IMR-90 (cell line): ENCODE measurements at regions not wholly inside any gene's neighbourhood (a gene's known extent, or its start where the extent isn't known, plus 50 kb on each side); places are given as distances from the start of the nearest gene placed in this dataset.

Source experiments
- ATAC-seq: fragments of 200-7000 bp; cut with Tn5 transposase; 2 replicates; pipeline ENCODE4 v1.9.1; 2020; ENCODE audit warnings: low read depth, mild to moderate bottlenecking, moderate library complexity
- BruUV-seq: library from RNA; stranded (reverse); fragments of 400-500 nt; replicated peaks from 2 replicates; lab custom pipeline; 2021; lab: Mats Ljungman, UMichigan
- CTCF ChIA-PET: fragments of 300-600 bp; formaldehyde crosslinking; extraction: SDS; loops from one replicate; lab custom pipeline; 2021; ENCODE audit warnings: antibody characterized with exemption; lab: Yijun Ruan, JAX
- POLR2A ChIA-PET: fragments of 300-600 bp; sonication (Branson Sonifier 250); formaldehyde crosslinking; loops from one replicate; lab custom pipeline; 2022; ENCODE audit warnings: antibody characterized with exemption; ENCODE audit not compliant: unreplicated experiment; lab: Charles Lee
- DNase-seq: peaks from one replicate; pipeline ENCODE4 v3.0.0; 2013
- H2AFZ ChIP-seq: replicated peaks from 2 replicates; pipeline ENCODE3; 2013; ENCODE audit warnings: low read length, mild to moderate bottlenecking; ENCODE audit not compliant: poor library complexity
- H2AK5ac ChIP-seq: 2 replicates; pipeline ENCODE4 v1.6.1; 2013; ENCODE audit warnings: low read depth, low read length, inconsistent platforms
- H2AK9ac ChIP-seq: replicated peaks from 2 replicates; pipeline ENCODE3; 2013; ENCODE audit warnings: mild to moderate bottlenecking, low read depth, low read length, moderate library complexity; ENCODE audit not compliant: poor library complexity
- H2BK120ac ChIP-seq: 2 replicates; pipeline ENCODE4 v1.6.1; 2013; ENCODE audit warnings: low read depth, low read length, inconsistent platforms
- H2BK15ac ChIP-seq: 3 replicates; pipeline ENCODE4 v1.6.1; 2013; ENCODE audit warnings: low read depth, low read length, inconsistent platforms
- H2BK20ac ChIP-seq: 2 replicates; pipeline ENCODE4 v1.6.1; 2013; ENCODE audit warnings: low read depth, mild to moderate bottlenecking, inconsistent platforms, low read length, moderate library complexity
- H2BK5ac ChIP-seq: 2 replicates; pipeline ENCODE4 v1.6.1; 2013; ENCODE audit warnings: mild to moderate bottlenecking, low read depth, low read length, inconsistent platforms; ENCODE audit not compliant: poor library complexity, severe bottlenecking
- H3K14ac ChIP-seq: replicated peaks from 2 replicates; pipeline ENCODE4 v1.6.1; 2013; ENCODE audit warnings: low read depth, low read length, inconsistent platforms
- H3K18ac ChIP-seq: 2 replicates; pipeline ENCODE4 v1.6.1; 2013; ENCODE audit warnings: low read depth, low read length, control low read depth
- H3K23ac ChIP-seq: 2 replicates; pipeline ENCODE4 v1.6.1; 2013; ENCODE audit warnings: low read depth, low read length, inconsistent platforms
- H3K27ac ChIP-seq: 2 replicates; pipeline ENCODE4 v1.5.1; 2013; ENCODE audit warnings: mild to moderate bottlenecking, control low read depth, low read length; ENCODE audit not compliant: insufficient read depth
- H3K27me3 ChIP-seq: 2 replicates; pipeline ENCODE4 v1.6.1; 2013; ENCODE audit warnings: low read length; ENCODE audit not compliant: control insufficient read depth, insufficient read depth
- H3K36me3 ChIP-seq: 2 replicates; pipeline ENCODE4 v1.6.1; 2013; ENCODE audit warnings: low read length, mixed read lengths; ENCODE audit not compliant: control insufficient read depth, insufficient read depth
- H3K4ac ChIP-seq: 2 replicates; pipeline ENCODE4 v1.6.1; 2013; ENCODE audit warnings: low read depth, low read length, inconsistent platforms
- H3K4me1 ChIP-seq: 2 replicates; pipeline ENCODE4 v1.6.1; 2013; ENCODE audit warnings: low read length, mixed read lengths; ENCODE audit not compliant: control insufficient read depth, insufficient read depth
- H3K4me2 ChIP-seq: 2 replicates; pipeline ENCODE4 v1.6.1; 2013; ENCODE audit warnings: low read depth, mild to moderate bottlenecking, control low read depth, low read length, moderate library complexity
- H3K4me3 ChIP-seq: 2 replicates; pipeline ENCODE4 v1.5.1; 2013; ENCODE audit warnings: low read depth, mild to moderate bottlenecking, control low read depth, low read length, moderate library complexity; ENCODE audit not compliant: insufficient read depth
- H3K56ac ChIP-seq: 2 replicates; pipeline ENCODE4 v1.6.1; 2013; ENCODE audit warnings: low read length, inconsistent platforms; ENCODE audit not compliant: insufficient read depth; ENCODE audit errors: extremely low read depth
- H3K79me1 ChIP-seq, 2 experiments: 2 replicates each; pipeline ENCODE4 v1.6.1; 2013; ENCODE audit warnings: low read length in 2 of 2, inconsistent platforms in 1 of 2, low read depth in 1 of 2
- H3K9ac ChIP-seq: 2 replicates; pipeline ENCODE4 v1.6.1; 2013; ENCODE audit warnings: low read depth, low read length, control low read depth
- H3K9me1 ChIP-seq: 2 replicates; pipeline ENCODE4 v1.6.1; 2013; ENCODE audit warnings: low read length, inconsistent platforms; ENCODE audit not compliant: insufficient read depth
- H3K9me3 ChIP-seq: 2 replicates; pipeline ENCODE4 v1.6.1; 2013; ENCODE audit warnings: low read length; ENCODE audit not compliant: control insufficient read depth, insufficient read depth
- H4K20me1 ChIP-seq: 2 replicates; pipeline ENCODE4 v1.6.1; 2013; ENCODE audit warnings: low read length, inconsistent platforms; ENCODE audit not compliant: insufficient read depth
- H4K5ac ChIP-seq: 2 replicates; pipeline ENCODE4 v1.6.1; 2013; ENCODE audit warnings: mild to moderate bottlenecking, low read depth, low read length, control low read depth
- H4K8ac ChIP-seq, 2 experiments: 2 replicates each; pipeline ENCODE4 v1.6.1; 2013; ENCODE audit warnings: low read depth in 2 of 2, low read length in 2 of 2, control low read depth in 1 of 2, inconsistent platforms in 1 of 2
- H4K91ac ChIP-seq: 2 replicates; pipeline ENCODE4 v1.6.1; 2013; ENCODE audit warnings: low read depth, low read length, inconsistent platforms; ENCODE audit not compliant: insufficient read depth
- BHLHE40 ChIP-seq: fragments of 150-350 bp; IDR thresholded peaks from 2 replicates; pipeline ENCODE4 v1.6.1; 2016; ENCODE audit warnings: mild to moderate bottlenecking, low read depth, low read length
- CEBPB ChIP-seq: IDR thresholded peaks from 2 replicates; pipeline ENCODE4 v1.6.1; 2012; ENCODE audit warnings: low read depth, low read length, improper control_type of control experiment
- CHD1 ChIP-seq: IDR thresholded peaks from 2 replicates; pipeline ENCODE4 v1.6.1; 2012; ENCODE audit warnings: low read depth, low read length, improper control_type of control experiment
- CTCF ChIP-seq: conservative IDR thresholded peaks from 2 replicates; pipeline ENCODE4 v1.5.1; 2012; ENCODE audit warnings: mild to moderate bottlenecking, low read depth, low read length, improper control_type of control experiment
- ELK1 ChIP-seq: fragments of 150-350 bp; IDR thresholded peaks from 2 replicates; pipeline ENCODE4 v1.6.1; 2016; ENCODE audit warnings: low read depth, mild to moderate bottlenecking, low read length, moderate library complexity, borderline replicate concordance
- FOS ChIP-seq: fragments of 150-350 bp; IDR thresholded peaks from 2 replicates; pipeline ENCODE4 v1.6.1; 2016; ENCODE audit warnings: low read depth, low read length
- MAFK ChIP-seq: IDR thresholded peaks from 2 replicates; pipeline ENCODE4 v1.6.1; 2012; ENCODE audit warnings: low read depth, low read length, improper control_type of control experiment
- MAZ ChIP-seq: IDR thresholded peaks from 2 replicates; pipeline ENCODE4 v1.6.1; 2012; ENCODE audit warnings: low read depth, mild to moderate bottlenecking, low read length, improper control_type of control experiment, moderate library complexity, borderline replicate concordance
- MXI1 ChIP-seq: IDR thresholded peaks from 2 replicates; pipeline ENCODE4 v1.6.1; 2012; ENCODE audit warnings: low read depth, mild to moderate bottlenecking, low read length, moderate library complexity, borderline replicate concordance
- NFE2L2 ChIP-seq: fragments of 150-350 bp; IDR thresholded peaks from 2 replicates; pipeline ENCODE4 v1.6.1; 2016; ENCODE audit warnings: low read depth, mild to moderate bottlenecking, low read length
- POLR2A ChIP-seq: IDR thresholded peaks from 2 replicates; pipeline ENCODE4 v1.6.1; 2012; ENCODE audit warnings: mild to moderate bottlenecking, low read depth, low read length
- RAD21 ChIP-seq: IDR thresholded peaks from 2 replicates; pipeline ENCODE4 v1.6.1; 2012; ENCODE audit warnings: low read length, improper control_type of control experiment
- RCOR1 ChIP-seq: IDR thresholded peaks from 2 replicates; pipeline ENCODE4 v1.6.1; 2012; ENCODE audit warnings: mild to moderate bottlenecking, low read length, improper control_type of control experiment; ENCODE audit not compliant: insufficient replicate concordance
- SMC3 ChIP-seq: fragments of 150-350 bp; IDR thresholded peaks from 2 replicates; pipeline ENCODE4 v1.6.1; 2016; ENCODE audit warnings: low read depth, mild to moderate bottlenecking, antibody characterized with exemption, low read length, moderate library complexity
- USF2 ChIP-seq: fragments of 150-350 bp; IDR thresholded peaks from 2 replicates; pipeline ENCODE4 v1.6.1; 2017; ENCODE audit warnings: mild to moderate bottlenecking, antibody characterized with exemption, low read length, low read depth
- WGBS, 2 experiments: methylation state at CpG; one replicate each; pipeline versions ENCODE4 v1.1.5 to v1.1.7; 2013; ENCODE audit warnings: missing lambda C conversion rate in 2 of 2; ENCODE audit not compliant: insufficient read length in 1 of 2; ENCODE audit errors: extremely low coverage in 2 of 2; 5-methylcytosine and 5-hydroxymethylcytosine counted together
- dilution Hi-C: fragments of 300-500 bp; cut with HindIII; formaldehyde crosslinking; loops from one replicate; pipeline ENCODE4 v1.14.3; 2018; ENCODE audit warnings: low sequenced_read_pairs; ENCODE audit not compliant: unreplicated experiment
- in situ Hi-C: fragments of 300-500 bp; cut with MboI; formaldehyde crosslinking; loops from 3 replicates; pipeline ENCODE4 v1.14.3; 2019; ENCODE audit warnings: low sequenced_read_pairs, inconsistent platforms, mixed read lengths
- intact Hi-C: fragments of 100-400 bp; cut with micrococcal nuclease; formaldehyde crosslinking; loops from 2 replicates; pipeline ENCODE4 v1.10.0; 2022

- H3K9ac ChIP-seq = no peak overlapping the region
- no peak for ATAC-seq
- no peak overlapping the region for H3K27ac ChIP-seq
- H3K4me3 ChIP-seq = no peak overlapping the region
- H3K36me3 ChIP-seq = no peaks in the 10 kb centered on the region
- no peak overlapping the region for H3K18ac ChIP-seq
- H3K27me3 ChIP-seq = no peaks in the 10 kb centered on the region; the same call in 1 of the 2 replicates
- no peak overlapping the region for H2BK5ac ChIP-seq
- no peak overlapping the region for H3K56ac ChIP-seq
- H3K14ac ChIP-seq = no peak overlapping the region
- CTCF ChIA-PET = no interaction called here
- POLR2A ChIA-PET = no interaction called here
- no peak overlapping the region for H4K8ac ChIP-seq
- no peaks in the 10 kb centered on the region for H3K4me1 ChIP-seq
- in situ Hi-C loops = no loop called here
- no peak overlapping the region for H2BK15ac ChIP-seq
- no peaks in the 10 kb centered on the region for H3K9me1 ChIP-seq
- no peak overlapping the region for H2BK20ac ChIP-seq
- no peak overlapping the region for H4K5ac ChIP-seq
- no peak overlapping the region for H2BK120ac ChIP-seq
- H3K9me3 ChIP-seq = no peaks in the 10 kb centered on the region
- no peak overlapping the region for H4K91ac ChIP-seq
- H2AK9ac ChIP-seq = no peak overlapping the region
- BruUV-seq = no TSS peak
- no peaks in the 10 kb centered on the region for H4K20me1 ChIP-seq
- no CpG with 5 or more reads among the region's 4 CpGs for WGBS, 2 experiments
- DNase-seq = no peak
- H3K79me1 ChIP-seq = no peaks in the 10 kb centered on the region
- no peak overlapping the region for H3K4ac ChIP-seq
- dilution Hi-C loops = no loop called here
- intact Hi-C loops = loop anchor here (10.0 kb wide), 1 partner anchor 274 kb away; no protein-coding TSS in a partner anchor
- no peak overlapping the region for H2AK5ac ChIP-seq
- H3K23ac ChIP-seq = no peak overlapping the region
- H2AFZ ChIP-seq = no peak overlapping the region
- TF ChIP-seq CEBPB (no peak), RCOR1 (no peak), BHLHE40 (no peak), MAFK (no peak), MXI1 (no peak), USF2 (no peak), CTCF (no peak), RAD21 (no peak), MAZ (no peak), ELK1 (no peak), NFE2L2 (no peak), FOS (no peak), POLR2A (no peak), CHD1 (no peak), SMC3 (no peak)
- H3K4me2 ChIP-seq = no peak overlapping the region
Observed at GRCh38 chr10:22848509-22848908, 79.3 kb upstream of the ARMC3 start.
